ENCODE measurements at regions not wholly inside any gene's neighbourhood (a gene's known extent, or its start where the extent isn't known, plus 50 kb on each side); places are given as distances from the start of the nearest gene placed in this dataset.

DNA sequence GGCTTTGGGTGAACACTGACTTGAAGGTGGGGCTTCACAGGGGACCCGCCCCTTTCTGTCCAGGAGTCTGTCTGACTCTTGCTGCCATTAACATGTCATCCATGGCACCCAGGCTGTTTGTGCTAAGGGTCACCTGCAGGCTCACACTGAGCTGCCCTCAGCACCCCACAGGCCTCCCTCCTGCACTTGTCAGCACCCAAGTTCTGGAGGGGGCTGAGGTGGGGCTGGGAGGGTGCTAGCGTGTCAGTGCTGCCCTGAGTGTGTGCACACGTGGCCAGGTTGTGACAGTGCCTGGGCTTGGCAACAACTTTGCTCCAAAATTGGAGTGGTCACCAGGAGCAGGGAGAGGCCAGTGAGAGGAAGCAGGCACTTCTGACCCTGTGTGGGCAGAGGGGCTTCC is 963.2 kb downstream of the TRHDE start:
- no peak overlapping the region for H3K4me3 ChIP-seq (ENCODE audit: control insufficient read depth in 2 of 3, extremely low read depth in 1 of 3, insufficient read depth in 2 of 3, low read depth in 1 of 3, low read length in 3 of 3)
- no peak overlapping the region for H2AFZ ChIP-seq (ENCODE audit: control insufficient read depth, low read length)
- no peaks in the 10 kb centered on the region for H4K20me1 ChIP-seq (ENCODE audit: control insufficient read depth, extremely low read depth, insufficient read depth, low read length)
- TF ChIP-seq CTCF (optimal IDR thresholded peaks at IDR 0.05 in 1 of 3, IDR thresholded peaks at IDR 0.05 in 1 of 3, conservative IDR thresholded peaks at IDR 0.05 in 1 of 3; ENCODE audit: extremely low read depth in 1 of 3, insufficient read depth in 2 of 3, low read length in 3 of 3) (no peak), EZH2 (IDR thresholded peaks at IDR 0.05; ENCODE audit: low read length) (no peak)
- no peak for FAIRE-seq
- H3K27ac ChIP-seq (ENCODE audit: control insufficient read depth, insufficient read depth, low read length), result no peak overlapping the region
- dilution Hi-C loops (cut with MboI; ENCODE audit: extremely low pct_ligation_motif_present, low sequenced_read_pairs), result no loop called here
- H3K9ac ChIP-seq (ENCODE audit: control insufficient read depth, extremely low read depth, insufficient read depth, low read length), result no peak overlapping the region
- no peaks in the 10 kb centered on the region for H3K9me1 ChIP-seq (ENCODE audit: control insufficient read depth, extremely low read depth, insufficient read depth, low read length)
- no peak for DNase-seq (ENCODE audit: low read depth, low spot score)
- H3K4me2 ChIP-seq (ENCODE audit: control insufficient read depth, extremely low read depth, insufficient read depth, low read depth, low read length), result no peak overlapping the region
- no peaks in the 10 kb centered on the region for H3K4me1 ChIP-seq (ENCODE audit: control insufficient read depth, extremely low read depth, insufficient read depth, low read length)
- peaks cover 10% of the 10 kb centered on the region for H3K9me3 ChIP-seq (ENCODE audit: control insufficient read depth, low read depth, low read length)
- no peaks in the 10 kb centered on the region for H3K27me3 ChIP-seq (ENCODE audit: control insufficient read depth, extremely low read depth, insufficient read depth, low read length)
- no peaks in the 10 kb centered on the region for H3K36me3 ChIP-seq (ENCODE audit: control insufficient read depth in 2 of 2, extremely low read depth in 1 of 2, insufficient read depth in 2 of 2, low read length in 2 of 2)
- H3K79me2 ChIP-seq (ENCODE audit: control insufficient read depth, insufficient read depth, low read length), result no peaks in the 10 kb centered on the region

- H3K27ac ChIP-seq (ENCODE audit: control insufficient read depth, insufficient read depth, low read length), result no peak overlapping the region
- DNase-seq (ENCODE audit: low read depth, low spot score) (no peak), FAIRE-seq (no peak)
- no peaks in the 10 kb centered on the region for H3K36me3 ChIP-seq (ENCODE audit: control insufficient read depth in 2 of 2, extremely low read depth in 1 of 2, insufficient read depth in 2 of 2, low read length in 2 of 2)
- H3K4me2 ChIP-seq (ENCODE audit: control insufficient read depth, extremely low read depth, insufficient read depth, low read depth, low read length), result no peak overlapping the region
- H3K4me3 ChIP-seq (ENCODE audit: control insufficient read depth in 2 of 3, extremely low read depth in 1 of 3, insufficient read depth in 2 of 3, low read depth in 1 of 3, low read length in 3 of 3), result no peak overlapping the region
- H3K9ac ChIP-seq (ENCODE audit: control insufficient read depth, extremely low read depth, insufficient read depth, low read length), result no peak overlapping the region
- no peaks in the 10 kb centered on the region for H3K27me3 ChIP-seq (ENCODE audit: control insufficient read depth, extremely low read depth, insufficient read depth, low read length)
- H3K79me2 ChIP-seq (ENCODE audit: control insufficient read depth, insufficient read depth, low read length), result no peaks in the 10 kb centered on the region
- dilution Hi-C loops (cut with MboI; ENCODE audit: extremely low pct_ligation_motif_present, low sequenced_read_pairs), result no loop called here
- TF ChIP-seq EZH2 (IDR thresholded peaks at IDR 0.05; ENCODE audit: low read length), result no peak
- TF ChIP-seq CTCF (optimal IDR thresholded peaks at IDR 0.05 in 1 of 3, IDR thresholded peaks at IDR 0.05 in 1 of 3, conservative IDR thresholded peaks at IDR 0.05 in 1 of 3; ENCODE audit: extremely low read depth in 1 of 3, insufficient read depth in 2 of 3, low read length in 3 of 3), result no peak
- no peak overlapping the region for H2AFZ ChIP-seq (ENCODE audit: control insufficient read depth, low read length)
- no peaks in the 10 kb centered on the region for H4K20me1 ChIP-seq (ENCODE audit: control insufficient read depth, extremely low read depth, insufficient read depth, low read length)
- peaks cover 2% of the 10 kb centered on the region for H3K9me3 ChIP-seq (ENCODE audit: control insufficient read depth, low read depth, low read length)
- H3K9me1 ChIP-seq (ENCODE audit: control insufficient read depth, extremely low read depth, insufficient read depth, low read length), result no peaks in the 10 kb centered on the region
- H3K4me1 ChIP-seq (ENCODE audit: control insufficient read depth, extremely low read depth, insufficient read depth, low read length), result no peaks in the 10 kb centered on the region
These were observed 967.9 kb downstream of the TRHDE start for GRCh38 chr12:73240110-73240509.

Data from keratinocyte (primary cell).